K562 (cell line): ENCODE measurements at regions not wholly inside any gene's neighbourhood (a gene's known extent, or its start where the extent isn't known, plus 50 kb on each side); places are given as distances from the start of the nearest gene placed in this dataset.

Experiments
- ATAC-seq: fragments of 200-7000 bp; cut with Tn5 transposase; 3 replicates; pipeline ENCODE4 v1.9.1; 2020; ENCODE audit warnings: moderate library complexity
- BruUV-seq: library from RNA; stranded (reverse); fragments of 400-500 nt; replicated peaks from 2 replicates; lab custom pipeline; 2021; lab: Mats Ljungman, UMichigan
- CTCF ChIA-PET: fragments of 300-600 bp; formaldehyde crosslinking; extraction: SDS; loops from one replicate; lab custom pipeline; 2021; ENCODE audit warnings: low intra/inter-chr PET ratio; lab: Yijun Ruan, JAX
- POLR2A ChIA-PET: fragments of 300-600, 350-650 bp; sonication (Branson Sonifier 250); formaldehyde crosslinking; extraction: SDS; loops from one replicate; lab custom pipeline; 2021; ENCODE audit warnings: antibody characterized with exemption, inconsistent platforms; lab: Yijun Ruan, JAX
- DNase-seq, 4 experiments: peaks; one replicate each; pipeline versions ENCODE4 v3.0.0 to v3.0.0-alpha.2; 2011 to 2018; ENCODE audit warnings: low spot score in 3 of 4, mixed read lengths in 3 of 4; ENCODE audit errors: extremely low read depth in 1 of 4
- FAIRE-seq: peaks from 2 replicates; lab custom pipeline; 2011; peaks lifted over from hg19 to GRCh38; lab: Jason Lieb, UNC
- H2AFZ ChIP-seq: 2 replicates; pipeline ENCODE4 v1.6.0; 2011; ENCODE audit warnings: low read depth, low read length, control low read depth, inconsistent platforms
- H3K27ac ChIP-seq: fragments of 200-600 bp; 3 replicates; pipeline ENCODE4 v1.8.0; 2011; ENCODE audit warnings: low read depth, mild to moderate bottlenecking, control low read depth, inconsistent platforms, low read length, moderate library complexity, mixed read lengths; ENCODE audit errors: extremely low read depth
- H3K27me3 ChIP-seq, 2 experiments: fragments of 300-600 bp in 1 of 2; 2 replicates in 1 of 2; 3 replicates in 1 of 2; pipeline versions ENCODE4 v1.6.0 to v1.8.0; 2011; ENCODE audit warnings: inconsistent platforms in 2 of 2, low read length in 2 of 2, mild to moderate bottlenecking in 1 of 2, mixed read lengths in 1 of 2, moderate library complexity in 1 of 2; ENCODE audit not compliant: control insufficient read depth in 2 of 2, insufficient read depth in 2 of 2
- H3K36me3 ChIP-seq: fragments of 300-600 bp; 3 replicates; pipeline ENCODE4 v1.8.0; 2011; ENCODE audit warnings: mild to moderate bottlenecking, low read length, inconsistent platforms; ENCODE audit not compliant: control insufficient read depth, insufficient read depth
- H3K4me1 ChIP-seq, 2 experiments: fragments of 200-600 bp in 1 of 2; replicated peaks in 1 of 2; 2 replicates in 1 of 2; 3 replicates in 1 of 2; pipeline versions ENCODE4 v1.5.1 to v1.8.0; 2011; ENCODE audit warnings: inconsistent platforms in 2 of 2, low read length in 2 of 2, mild to moderate bottlenecking in 1 of 2, mixed read lengths in 1 of 2, moderate library complexity in 1 of 2; ENCODE audit not compliant: control insufficient read depth in 2 of 2, insufficient read depth in 2 of 2
- H3K4me2 ChIP-seq: 2 replicates; pipeline ENCODE4 v1.6.1; 2011; ENCODE audit warnings: low read length, control low read depth, inconsistent platforms, mixed read lengths; ENCODE audit not compliant: insufficient read depth
- H3K4me3 ChIP-seq: fragments of 200-600 bp; sonication (generic), shearing (Covaris generic); 2 replicates; pipeline ENCODE4 v1.5.1; 2016; ENCODE audit warnings: control low read depth, inconsistent platforms
- H3K79me2 ChIP-seq: fragments of 200-600 bp; 3 replicates; pipeline ENCODE4 v1.8.0; 2011; ENCODE audit warnings: low read length, inconsistent platforms; ENCODE audit not compliant: control insufficient read depth, insufficient read depth
- H3K9ac ChIP-seq, 2 experiments: 2 replicates each; pipeline versions ENCODE4 v1.6.0 to v1.6.1; 2011; ENCODE audit warnings: low read depth in 2 of 2, low read length in 2 of 2, control low read depth in 1 of 2, inconsistent platforms in 1 of 2, mild to moderate bottlenecking in 1 of 2, mixed read lengths in 1 of 2; ENCODE audit not compliant: insufficient read depth in 1 of 2
- H3K9me1 ChIP-seq: one replicate; pipeline ENCODE4 v1.6.0; 2011; ENCODE audit warnings: inconsistent platforms, mild to moderate bottlenecking, low read length, moderate library complexity; ENCODE audit not compliant: control insufficient read depth, insufficient read depth
- H3K9me3 ChIP-seq: replicated peaks from 2 replicates; pipeline ENCODE4 v1.5.1; 2011; ENCODE audit warnings: low read depth, low read length, inconsistent platforms; ENCODE audit not compliant: control insufficient read depth, insufficient read depth
- H4K20me1 ChIP-seq: replicated peaks from 2 replicates; pipeline ENCODE4 v1.6.1; 2011; ENCODE audit warnings: low read length, inconsistent platforms, mixed read lengths; ENCODE audit not compliant: control insufficient read depth, insufficient read depth
- BACH1 ChIP-seq: fragments of 200-800 bp; sonication (Bioruptor generic); IDR thresholded peaks from 2 replicates; pipeline ENCODE4 v1.6.1; 2016; ENCODE audit warnings: missing genetic modification characterization, missing compliant biosample characterization
- CTBP1 ChIP-seq: fragments of 450-650 bp; IDR thresholded peaks from 2 replicates; pipeline ENCODE4 v1.6.1; 2016; ENCODE audit warnings: borderline replicate concordance
- ILK ChIP-seq: fragments of 450-650 bp; IDR thresholded peaks from 2 replicates; pipeline ENCODE4 v1.6.1; 2016; ENCODE audit warnings: missing genetic modification characterization, low read depth, mild to moderate bottlenecking, missing compliant biosample characterization, moderate library complexity, borderline replicate concordance
- TBL1XR1 ChIP-seq, 2 experiments: IDR thresholded peaks; 2 replicates each; pipeline ENCODE4 v1.6.1; 2012; ENCODE audit warnings: improper control_type of control experiment in 2 of 2, low read length in 2 of 2, mild to moderate bottlenecking in 1 of 2
- TBP ChIP-seq: optimal IDR thresholded peaks from 2 replicates; pipeline ENCODE3; 2011; ENCODE audit warnings: low read depth, low read length, improper control_type of control experiment
- TEAD1 ChIP-seq, 2 experiments: fragments of 450-650 bp in 1 of 2; sonication (generic) in 1 of 2; formaldehyde crosslinking; IDR thresholded peaks; 2 replicates each; pipeline versions ENCODE4 v1.4.0 to v1.8.0; 2020 to 2022; ENCODE audit warnings: mild to moderate bottlenecking in 2 of 2, missing genetic modification reagents in 1 of 2
- XRCC3 ChIP-seq: fragments of 450-650 bp; IDR thresholded peaks from 2 replicates; pipeline ENCODE4 v1.6.1; 2017; ENCODE audit warnings: mild to moderate bottlenecking, moderate library complexity
- ZC3H8 ChIP-seq: fragments of 450-650 bp; IDR thresholded peaks from 2 replicates; pipeline ENCODE4 v1.6.1; 2017
- ZNF589 ChIP-seq: fragments of 200-800 bp; sonication (Bioruptor generic); IDR thresholded peaks from 2 replicates; pipeline ENCODE4 v1.6.1; 2016; ENCODE audit warnings: low read depth, missing genetic modification characterization, missing compliant biosample characterization
- ZNF780A ChIP-seq: fragments of 250-450 bp; sonication (Bioruptor Pico); IDR thresholded peaks from 2 replicates; pipeline ENCODE4 v1.5.0; 2021; ENCODE audit warnings: mild to moderate bottlenecking
- whole genome bisulfite sequencing: fragments of 100-300 bp; shearing (Covaris generic); methylation state at CpG from one replicate; pipeline ENCODE4 v1.1.6; 2016; ENCODE audit warnings: low coverage, mixed read lengths; ENCODE audit not compliant: insufficient coverage; ENCODE audit errors: missing lambda C conversion rate; 5-methylcytosine and 5-hydroxymethylcytosine counted together
- in situ Hi-C: fragments of 300-500 bp; cut with MboI; formaldehyde crosslinking; loops from 4 replicates; pipeline ENCODE4 v1.15.0; 2018; ENCODE audit warnings: inconsistent platforms, mixed read lengths
- intact Hi-C: fragments of 100-400 bp; cut with micrococcal nuclease; formaldehyde crosslinking; loops from 2 replicates; pipeline ENCODE4 v1.14.2; 2022
- TF ChIP-seq, protein P1 (sequence below): fragments of 250-450 bp; sonication (Bioruptor Pico); IDR thresholded peaks from 2 replicates; pipeline ENCODE4 v1.4.0; 2020; ENCODE audit warnings: mild to moderate bottlenecking
- TF ChIP-seq, protein P2 (sequence below): fragments of 250-450 bp; sonication (Bioruptor Pico); IDR thresholded peaks from 2 replicates; pipeline ENCODE4 v1.5.0; 2022; ENCODE audit warnings: mild to moderate bottlenecking
- TF ChIP-seq, protein P3 (sequence below), 2 experiments: fragments of 150-350 bp in 1 of 2; IDR thresholded peaks; 2 replicates each; pipeline ENCODE4 v1.6.1; 2012 to 2016; ENCODE audit warnings: low read depth in 2 of 2, low read length in 2 of 2, mild to moderate bottlenecking in 1 of 2, moderate library complexity in 1 of 2
- TF ChIP-seq, protein P4 (sequence below): IDR thresholded peaks from 2 replicates; pipeline ENCODE4 v1.6.1; 2012; ENCODE audit warnings: low read depth, low read length, improper control_type of control experiment, borderline replicate concordance

DNA sequence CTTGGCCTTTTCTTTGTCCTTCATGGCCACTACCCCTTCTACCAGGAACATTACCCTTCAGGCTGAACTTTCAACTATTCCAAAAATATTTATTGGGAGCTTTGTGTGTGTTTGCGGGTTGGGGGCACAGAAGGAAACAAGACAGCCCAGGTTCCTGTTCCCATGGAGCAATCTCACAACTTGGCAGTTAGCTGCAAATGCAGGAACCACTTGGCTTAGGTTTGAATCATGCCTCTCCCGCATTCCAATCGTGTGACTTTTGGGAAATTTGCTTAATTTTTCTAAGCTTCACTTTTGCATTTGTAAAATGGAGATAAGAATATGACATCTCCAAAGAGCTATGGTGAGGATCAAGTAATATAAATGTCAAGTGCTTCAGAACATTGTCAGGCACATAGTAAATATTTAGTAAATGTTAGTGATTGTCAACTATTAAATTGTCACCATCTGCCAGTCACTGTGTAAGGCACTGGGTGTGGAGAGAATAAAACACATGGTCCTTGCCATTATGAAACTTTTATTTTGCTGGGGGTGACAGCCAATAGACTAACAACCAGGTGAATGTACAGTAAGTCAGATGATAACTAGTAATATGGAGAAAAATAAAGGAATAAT, 277.1 kb downstream of the SNX13 start:
- ATAC-seq: no peak
- no peak for FAIRE-seq
- Histone ChIP-seq H3K9me3 (no peaks in the 10 kb centered on the region), H4K20me1 (no peaks in the 10 kb centered on the region), H3K4me1 (no peaks in the 10 kb centered on the region), H3K79me2 (no peaks in the 10 kb centered on the region), H2AFZ (no peak overlapping the region), H3K36me3 (no peaks in the 10 kb centered on the region), H3K4me3 (no peak overlapping the region), H3K4me2 (no peak overlapping the region), H3K9ac (no peak overlapping the region), H3K27ac (no peak overlapping the region), H3K27me3 (peaks cover 0 to 8% of the 10 kb centered on the region in 2 experiments; a peak in 1 of 5 replicates), H3K9me1 (no peaks in the 10 kb centered on the region)
- DNase-seq: no peak
- ChIA-PET POLR2A (interaction anchor here (0.9 kb wide), 1 partner anchor 9 kb away, joined by 3 read pairs; no protein-coding TSS in a partner anchor), CTCF (no interaction called here)
- no TSS peak for BruUV-seq
- intact Hi-C loops (no loop called here), in situ Hi-C loops (no loop called here)
- 0% methylated on average over 3 of the region's 3 CpGs for WGBS
- TF ChIP-seq XRCC3 (no peak), ILK (tag) (no peak), TBL1XR1 (IDR thresholded peaks at IDR 0.05; ENCODE audit: low read length in 2 of 2) (no peak), TEAD1 (CRISPR knock-in tag; IDR thresholded peaks at IDR 0.05) (no peak), BACH1 (tag) (no peak), CTBP1 (no peak), ZNF780A (CRISPR knock-in tag) (no peak), ZNF589 (CRISPR knock-in tag) (no peak), ZC3H8 (no peak), TBP (no peak)
- TF ChIP-seq, protein P1, sequence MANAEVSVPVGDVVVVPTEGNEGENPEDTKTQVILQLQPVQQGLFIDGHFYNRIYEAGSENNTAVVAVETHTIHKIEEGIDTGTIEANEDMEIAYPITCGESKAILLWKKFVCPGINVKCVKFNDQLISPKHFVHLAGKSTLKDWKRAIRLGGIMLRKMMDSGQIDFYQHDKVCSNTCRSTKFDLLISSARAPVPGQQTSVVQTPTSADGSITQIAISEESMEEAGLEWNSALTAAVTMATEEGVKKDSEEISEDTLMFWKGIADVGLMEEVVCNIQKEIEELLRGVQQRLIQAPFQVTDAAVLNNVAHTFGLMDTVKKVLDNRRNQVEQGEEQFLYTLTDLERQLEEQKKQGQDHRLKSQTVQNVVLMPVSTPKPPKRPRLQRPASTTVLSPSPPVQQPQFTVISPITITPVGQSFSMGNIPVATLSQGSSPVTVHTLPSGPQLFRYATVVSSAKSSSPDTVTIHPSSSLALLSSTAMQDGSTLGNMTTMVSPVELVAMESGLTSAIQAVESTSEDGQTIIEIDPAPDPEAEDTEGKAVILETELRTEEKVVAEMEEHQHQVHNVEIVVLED (CRISPR knock-in tag): no peak
- TF ChIP-seq, protein P2, sequence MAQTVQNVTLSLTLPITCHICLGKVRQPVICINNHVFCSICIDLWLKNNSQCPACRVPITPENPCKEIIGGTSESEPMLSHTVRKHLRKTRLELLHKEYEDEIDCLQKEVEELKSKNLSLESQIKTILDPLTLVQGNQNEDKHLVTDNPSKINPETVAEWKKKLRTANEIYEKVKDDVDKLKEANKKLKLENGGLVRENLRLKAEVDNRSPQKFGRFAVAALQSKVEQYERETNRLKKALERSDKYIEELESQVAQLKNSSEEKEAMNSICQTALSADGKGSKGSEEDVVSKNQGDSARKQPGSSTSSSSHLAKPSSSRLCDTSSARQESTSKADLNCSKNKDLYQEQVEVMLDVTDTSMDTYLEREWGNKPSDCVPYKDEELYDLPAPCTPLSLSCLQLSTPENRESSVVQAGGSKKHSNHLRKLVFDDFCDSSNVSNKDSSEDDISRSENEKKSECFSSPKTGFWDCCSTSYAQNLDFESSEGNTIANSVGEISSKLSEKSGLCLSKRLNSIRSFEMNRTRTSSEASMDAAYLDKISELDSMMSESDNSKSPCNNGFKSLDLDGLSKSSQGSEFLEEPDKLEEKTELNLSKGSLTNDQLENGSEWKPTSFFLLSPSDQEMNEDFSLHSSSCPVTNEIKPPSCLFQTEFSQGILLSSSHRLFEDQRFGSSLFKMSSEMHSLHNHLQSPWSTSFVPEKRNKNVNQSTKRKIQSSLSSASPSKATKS (CRISPR knock-in tag): no peak
- TF ChIP-seq, protein P3, sequence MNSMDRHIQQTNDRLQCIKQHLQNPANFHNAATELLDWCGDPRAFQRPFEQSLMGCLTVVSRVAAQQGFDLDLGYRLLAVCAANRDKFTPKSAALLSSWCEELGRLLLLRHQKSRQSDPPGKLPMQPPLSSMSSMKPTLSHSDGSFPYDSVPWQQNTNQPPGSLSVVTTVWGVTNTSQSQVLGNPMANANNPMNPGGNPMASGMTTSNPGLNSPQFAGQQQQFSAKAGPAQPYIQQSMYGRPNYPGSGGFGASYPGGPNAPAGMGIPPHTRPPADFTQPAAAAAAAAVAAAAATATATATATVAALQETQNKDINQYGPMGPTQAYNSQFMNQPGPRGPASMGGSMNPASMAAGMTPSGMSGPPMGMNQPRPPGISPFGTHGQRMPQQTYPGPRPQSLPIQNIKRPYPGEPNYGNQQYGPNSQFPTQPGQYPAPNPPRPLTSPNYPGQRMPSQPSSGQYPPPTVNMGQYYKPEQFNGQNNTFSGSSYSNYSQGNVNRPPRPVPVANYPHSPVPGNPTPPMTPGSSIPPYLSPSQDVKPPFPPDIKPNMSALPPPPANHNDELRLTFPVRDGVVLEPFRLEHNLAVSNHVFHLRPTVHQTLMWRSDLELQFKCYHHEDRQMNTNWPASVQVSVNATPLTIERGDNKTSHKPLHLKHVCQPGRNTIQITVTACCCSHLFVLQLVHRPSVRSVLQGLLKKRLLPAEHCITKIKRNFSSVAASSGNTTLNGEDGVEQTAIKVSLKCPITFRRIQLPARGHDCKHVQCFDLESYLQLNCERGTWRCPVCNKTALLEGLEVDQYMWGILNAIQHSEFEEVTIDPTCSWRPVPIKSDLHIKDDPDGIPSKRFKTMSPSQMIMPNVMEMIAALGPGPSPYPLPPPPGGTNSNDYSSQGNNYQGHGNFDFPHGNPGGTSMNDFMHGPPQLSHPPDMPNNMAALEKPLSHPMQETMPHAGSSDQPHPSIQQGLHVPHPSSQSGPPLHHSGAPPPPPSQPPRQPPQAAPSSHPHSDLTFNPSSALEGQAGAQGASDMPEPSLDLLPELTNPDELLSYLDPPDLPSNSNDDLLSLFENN (IDR thresholded peaks at IDR 0.05; ENCODE audit: low read depth in 2 of 2, low read length in 2 of 2): no peak
- TF ChIP-seq, protein P4, sequence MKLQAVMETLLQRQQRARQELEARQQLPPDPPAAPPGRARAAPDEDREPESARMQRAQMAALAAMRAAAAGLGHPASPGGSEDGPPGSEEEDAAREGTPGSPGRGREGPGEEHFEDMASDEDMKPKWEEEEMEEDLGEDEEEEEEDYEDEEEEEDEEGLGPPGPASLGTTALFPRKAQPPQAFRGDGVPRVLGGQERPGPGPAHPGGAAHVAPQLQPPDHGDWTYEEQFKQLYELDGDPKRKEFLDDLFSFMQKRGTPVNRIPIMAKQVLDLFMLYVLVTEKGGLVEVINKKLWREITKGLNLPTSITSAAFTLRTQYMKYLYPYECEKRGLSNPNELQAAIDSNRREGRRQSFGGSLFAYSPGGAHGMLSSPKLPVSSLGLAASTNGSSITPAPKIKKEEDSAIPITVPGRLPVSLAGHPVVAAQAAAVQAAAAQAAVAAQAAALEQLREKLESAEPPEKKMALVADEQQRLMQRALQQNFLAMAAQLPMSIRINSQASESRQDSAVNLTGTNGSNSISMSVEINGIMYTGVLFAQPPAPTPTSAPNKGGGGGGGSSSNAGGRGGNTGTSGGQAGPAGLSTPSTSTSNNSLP: no peak
